ENCODE measurements at regions not wholly inside any gene's neighbourhood (a gene's known extent, or its start where the extent isn't known, plus 50 kb on each side); places are given as distances from the start of the nearest gene placed in this dataset.

GRCh38 chr9:14389657-14390056 lies 75.7 kb upstream of the NFIB start:
- no peak for DNase-seq

GRCh38 chr9:14389146-14389545 lies 75.2 kb upstream of the NFIB start:
- no peak for DNase-seq

GRCh38 chr9:14383773-14384172 lies 69.8 kb upstream of the NFIB start:
- DNase-seq: no peak

GRCh38 chr9:14383294-14383693 lies 69.4 kb upstream of the NFIB start:
- no peak for DNase-seq

GRCh38 chr9:14380061-14380836 lies 66.3 kb upstream of the NFIB start:
- DNase-seq: no peak

GRCh38 chr9:14379280-14379679 lies 65.3 kb upstream of the NFIB start:
- DNase-seq: no peak

GRCh38 chr9:14373706-14374105 lies 59.8 kb upstream of the NFIB start:
- no peak for DNase-seq

GRCh38 chr9:14373336-14373666 lies 59.4 kb upstream of the NFIB start:
- DNase-seq: no peak

- DNase-seq: no peak
These were observed 58.7 kb upstream of the NFIB start for GRCh38 chr9:14372437-14373335.

- DNase-seq: no peak
These were observed 55.1 kb upstream of the NFIB start for GRCh38 chr9:14369011-14369410.

- DNase-seq: no peak
These were observed 52.1 kb upstream of the NFIB start for GRCh38 chr9:14366076-14366475.

GRCh38 chr9:14365670-14366069 lies 51.7 kb upstream of the NFIB start:
- no peak for DNase-seq

Data from suppressor macrophage treated with lipopolysaccharide for 4 hours (primary cell).